ENCODE measurements at regions not wholly inside any gene's neighbourhood (a gene's known extent, or its start where the extent isn't known, plus 50 kb on each side); places are given as distances from the start of the nearest gene placed in this dataset.
"Not testable (repeated sequence)": the region's sequence is repeated elsewhere in the genome, so short reads cannot be mapped to it uniquely, and the experiment has no call there.

DNA sequence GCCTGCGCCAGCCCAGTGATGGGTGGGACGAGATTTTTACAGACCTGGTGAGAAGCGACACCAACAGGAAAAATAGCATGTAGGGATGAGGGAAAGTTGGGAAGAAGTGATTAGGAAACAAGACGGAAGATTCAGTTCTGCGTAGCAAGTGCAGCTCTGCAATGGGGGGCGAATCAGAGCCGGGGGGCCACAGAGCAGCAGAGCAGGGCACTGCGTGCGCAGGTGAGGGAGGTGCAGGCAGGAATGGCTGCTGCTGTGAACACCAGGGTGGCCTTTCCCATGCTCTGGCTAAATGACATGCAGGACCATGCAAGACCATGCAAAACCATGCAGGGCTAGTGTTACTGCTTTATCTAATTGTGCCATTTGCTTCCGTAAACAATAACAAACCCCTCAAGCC is 442.7 kb upstream of the FRG1 start:
- no peak for DNase-seq

DNA sequence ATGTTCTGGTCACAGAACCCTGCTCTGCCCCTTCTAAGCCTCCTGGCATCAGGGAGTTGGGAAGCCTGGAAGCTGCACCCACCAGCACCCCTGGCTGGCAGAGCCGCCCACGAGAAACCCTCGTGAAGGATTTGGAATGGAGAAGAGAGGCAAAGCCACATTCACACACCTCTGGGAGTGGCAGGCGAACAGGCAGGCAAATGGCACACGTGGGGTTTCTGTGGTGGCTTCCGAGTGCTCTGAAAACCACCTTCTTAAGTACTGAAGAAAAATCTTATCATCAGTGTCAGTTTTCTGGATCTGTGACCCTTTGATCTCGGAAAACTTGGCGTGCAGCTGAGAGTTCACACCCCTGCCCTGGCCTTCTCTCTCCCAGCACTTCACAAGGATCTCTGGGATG is 442.2 kb upstream of the FRG1 start:
- no peak for DNase-seq

DNA sequence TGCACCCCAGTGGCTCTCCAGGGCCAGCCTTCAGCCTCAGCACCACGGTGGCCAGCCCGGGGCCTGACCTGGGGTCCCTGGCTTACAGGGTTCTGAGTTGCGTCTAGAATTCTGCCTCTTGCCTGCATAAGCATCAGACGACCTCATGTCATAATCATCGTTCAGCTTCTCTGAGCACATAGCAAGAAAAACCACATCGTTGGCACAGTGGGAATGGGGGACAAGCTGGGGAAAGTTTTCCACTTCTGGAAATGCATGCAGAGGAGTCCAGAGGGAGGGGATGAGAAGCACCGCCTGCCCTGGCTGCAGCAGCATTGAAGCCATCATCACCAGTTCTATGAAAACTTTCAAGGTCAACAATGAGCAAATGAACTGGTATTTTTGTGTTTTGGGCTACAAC is 441.0 kb upstream of the FRG1 start:
- DNase-seq = no peak

DNA sequence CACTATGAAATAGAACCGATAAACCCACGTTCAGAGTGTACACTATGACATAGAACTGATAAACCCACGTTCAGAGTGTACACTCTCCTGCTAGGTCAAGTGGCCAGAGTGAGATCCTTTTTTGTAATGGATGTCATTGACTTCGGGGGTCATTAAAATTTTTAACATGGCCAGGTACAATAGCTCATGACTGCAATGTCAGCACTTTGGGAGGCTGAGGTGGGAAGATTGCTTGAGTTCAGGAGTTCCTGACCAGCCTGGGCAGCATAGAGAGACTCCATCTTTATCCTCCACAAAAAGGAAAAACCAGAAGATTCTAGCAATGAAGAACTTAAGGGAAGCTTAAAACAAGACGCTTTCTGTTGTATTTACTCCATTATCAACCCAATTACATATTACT is 439.7 kb upstream of the FRG1 start:
- DNase-seq = no peak

DNA sequence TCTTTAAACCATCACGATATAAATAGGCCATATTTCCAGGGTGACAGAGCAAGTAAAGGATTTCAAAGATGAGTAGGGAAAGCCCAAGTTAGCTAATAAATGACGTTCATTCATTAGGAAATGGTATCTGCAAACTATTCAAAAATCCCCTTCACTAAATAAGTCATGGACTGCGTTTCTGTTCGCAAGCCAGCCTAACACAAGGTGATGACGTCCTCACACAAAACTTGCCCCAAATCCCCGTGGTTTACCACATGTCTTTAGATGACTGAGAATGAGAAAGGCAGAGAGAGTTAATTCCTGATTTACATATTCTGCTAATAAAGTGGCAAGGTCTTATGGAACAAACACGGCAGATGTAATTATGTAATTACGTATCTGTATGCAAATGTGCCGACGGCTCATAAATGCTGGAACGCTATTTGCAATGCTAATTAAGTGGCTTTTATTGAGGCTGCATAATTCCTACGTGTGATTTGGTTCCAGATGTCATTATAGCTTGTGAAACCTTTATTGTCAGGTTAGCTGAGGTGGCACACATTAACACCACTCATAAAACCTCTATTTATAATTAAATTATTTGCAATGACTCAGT is 437.7 kb upstream of the FRG1 start:
- no peak for DNase-seq

DNA sequence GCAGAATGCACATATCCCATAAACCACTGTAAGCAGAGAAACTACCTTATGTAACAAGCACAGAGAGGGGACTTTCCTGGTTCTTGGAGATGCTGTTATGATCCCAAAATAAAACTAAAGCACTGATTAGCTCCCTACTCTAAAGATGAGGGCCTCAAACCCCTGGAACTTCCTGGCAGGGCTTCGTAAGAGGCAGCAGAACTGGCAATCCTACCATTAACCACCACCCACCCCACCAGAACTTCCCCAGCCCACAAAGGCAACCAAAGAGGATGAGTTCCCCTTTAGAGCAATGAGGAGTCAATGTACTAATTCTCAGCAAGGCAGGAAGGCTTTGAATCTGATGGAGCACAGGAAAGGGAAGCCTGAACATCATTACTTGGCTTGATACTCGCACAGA is 436.5 kb upstream of the FRG1 start:
- DNase-seq = no peak

DNA sequence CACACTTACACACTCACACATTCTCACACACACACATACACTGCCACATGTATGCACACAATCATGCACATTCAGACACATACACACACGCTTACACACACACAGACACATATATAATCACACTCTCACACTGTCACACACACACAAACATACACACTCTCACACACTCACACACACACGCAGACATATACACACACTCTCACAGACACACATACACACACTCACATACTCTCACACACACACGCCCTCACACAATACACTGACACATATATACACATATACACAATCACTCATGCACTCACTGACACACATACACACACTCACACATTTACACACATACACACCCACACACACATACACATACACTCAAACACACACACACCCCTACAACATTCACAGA is 435.3 kb upstream of the FRG1 start:
- DNase-seq = no peak

DNA sequence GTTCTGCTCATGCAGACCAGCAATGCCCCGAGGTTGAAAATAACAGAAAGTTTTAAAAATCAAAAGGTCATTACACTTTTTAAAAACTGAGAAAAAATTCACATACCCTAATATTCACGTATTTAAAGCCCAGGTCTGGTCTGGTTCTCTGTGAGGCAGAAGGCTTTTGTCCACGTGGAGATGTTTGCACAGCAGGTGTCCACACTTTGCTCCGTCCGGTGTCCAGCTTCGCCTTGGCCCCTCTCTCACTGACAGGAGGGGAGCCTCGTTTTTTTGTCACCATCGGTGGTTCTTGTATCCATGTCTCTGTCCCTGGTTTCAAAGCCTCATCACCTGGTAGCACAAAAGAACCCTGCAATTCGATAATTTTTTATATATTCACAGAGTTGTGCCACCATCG is 434.6 kb upstream of the FRG1 start:
- no peak for DNase-seq

DNA sequence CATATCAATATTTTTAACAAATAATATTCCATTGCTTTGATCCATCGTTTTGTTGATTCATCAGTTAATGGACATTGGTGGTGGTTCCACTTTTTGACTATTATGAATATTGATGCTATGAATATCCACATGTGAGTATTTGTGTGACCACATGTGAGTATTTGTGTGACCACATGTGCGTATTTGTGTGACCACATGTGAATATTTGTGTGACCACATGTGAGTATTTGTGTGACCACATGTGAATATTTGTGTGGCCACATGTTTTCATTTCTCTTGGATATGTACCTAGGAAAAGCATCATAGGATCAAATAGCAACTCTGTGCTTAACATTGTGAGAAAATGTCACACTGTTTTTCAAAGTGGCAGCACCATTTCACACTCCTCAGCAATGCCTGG is 433.6 kb upstream of the FRG1 start:
- DNase-seq = no peak

DNA sequence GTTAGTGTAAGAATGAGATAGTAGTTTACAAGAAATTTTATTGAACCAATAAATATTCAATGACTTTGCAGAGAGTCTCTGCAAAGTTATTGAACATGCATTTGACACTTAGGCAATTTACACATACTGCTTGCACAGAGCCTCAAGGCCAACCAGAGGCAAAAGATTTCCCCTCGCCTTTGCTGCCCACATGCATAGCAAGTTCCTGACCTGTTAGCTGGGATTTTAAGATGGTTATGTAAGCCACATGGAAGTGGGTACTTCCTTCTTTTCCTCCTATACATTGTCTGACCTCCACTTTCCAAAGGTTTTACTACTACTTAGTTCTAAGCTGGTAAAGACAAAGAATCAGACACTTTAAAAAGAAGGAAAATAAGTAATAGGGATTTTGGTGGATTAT is 430.1 kb upstream of the FRG1 start:
- no peak for DNase-seq

DNA sequence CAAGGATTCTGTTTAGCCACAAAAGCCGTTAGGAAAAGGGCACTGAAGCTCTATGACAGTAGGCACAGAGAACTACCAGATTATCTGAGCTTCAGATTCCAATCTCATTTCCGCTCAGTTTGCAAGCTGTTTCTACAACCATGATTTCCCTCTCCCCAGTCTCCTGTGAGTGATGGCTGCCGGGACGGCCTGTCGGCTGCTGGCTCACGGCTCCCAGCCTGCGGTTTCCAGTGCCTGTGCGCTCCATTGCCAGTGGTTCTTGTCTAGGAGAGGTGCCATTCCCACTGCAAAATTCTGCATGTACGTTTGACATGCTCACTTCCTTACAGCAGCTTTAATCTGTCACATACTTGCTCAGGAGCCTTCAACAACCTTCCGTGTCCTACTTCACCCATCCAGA is 429.1 kb upstream of the FRG1 start:
- DNase-seq = no peak

DNA sequence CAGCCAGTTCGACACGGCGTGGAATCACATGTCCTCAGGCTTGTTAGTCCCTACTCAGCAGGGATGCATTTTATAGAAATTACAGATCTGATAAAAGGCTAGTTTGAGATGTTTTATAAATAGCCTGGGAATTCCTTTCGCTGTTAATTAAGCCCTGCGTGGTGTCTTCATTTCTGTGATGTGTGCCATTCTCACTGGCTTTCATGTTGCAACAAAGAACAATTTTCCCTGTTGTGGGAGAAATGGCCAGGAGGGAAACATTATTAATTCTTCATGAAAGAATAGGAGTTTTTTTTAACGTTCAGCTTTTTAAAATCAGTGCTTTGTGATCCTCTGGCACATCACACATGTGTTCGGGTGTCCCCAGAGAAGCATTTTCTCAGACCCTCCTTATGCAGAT is 427.3 kb upstream of the FRG1 start:
- DNase-seq = no peak

DNA sequence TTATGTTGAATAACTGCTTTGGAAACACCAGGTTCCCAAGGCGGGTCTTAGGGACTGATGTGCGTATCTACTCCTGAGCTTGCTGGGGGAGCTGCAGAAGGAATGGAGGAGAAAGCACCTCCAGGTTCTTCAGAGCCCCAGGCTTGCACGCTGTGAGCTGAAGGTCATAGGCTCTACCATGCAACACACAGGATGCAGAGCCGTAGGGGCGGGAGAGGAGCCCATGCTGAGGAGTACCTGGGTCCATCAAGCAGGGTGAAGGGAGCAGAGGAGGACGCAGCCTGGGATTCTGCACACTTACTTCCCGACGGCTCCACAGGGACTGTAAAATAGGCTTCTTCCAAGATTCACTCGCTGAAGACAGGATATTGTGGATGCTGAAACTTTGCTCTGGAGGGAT is 426.5 kb upstream of the FRG1 start:
- no peak for DNase-seq

DNA sequence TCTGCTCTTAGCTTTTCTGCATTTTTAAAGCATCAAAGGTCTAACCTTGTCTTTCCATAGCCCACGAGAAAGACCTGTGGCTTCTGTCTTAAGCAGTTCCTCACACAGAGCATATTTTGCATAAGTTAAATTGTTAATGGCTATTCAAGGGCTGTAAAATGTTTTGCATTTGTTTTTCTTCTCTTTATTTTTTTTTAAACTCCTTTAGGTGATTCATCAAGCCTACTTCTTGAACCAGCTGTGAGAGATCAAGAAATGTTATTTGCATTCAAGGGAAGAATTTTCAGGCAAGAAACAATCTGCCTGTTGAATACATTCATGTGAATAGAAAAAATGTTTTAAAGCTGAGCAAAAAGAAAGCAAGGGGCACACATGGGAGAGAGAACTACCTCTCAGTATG is 423.8 kb upstream of the FRG1 start:
- DNase-seq = no peak

DNA sequence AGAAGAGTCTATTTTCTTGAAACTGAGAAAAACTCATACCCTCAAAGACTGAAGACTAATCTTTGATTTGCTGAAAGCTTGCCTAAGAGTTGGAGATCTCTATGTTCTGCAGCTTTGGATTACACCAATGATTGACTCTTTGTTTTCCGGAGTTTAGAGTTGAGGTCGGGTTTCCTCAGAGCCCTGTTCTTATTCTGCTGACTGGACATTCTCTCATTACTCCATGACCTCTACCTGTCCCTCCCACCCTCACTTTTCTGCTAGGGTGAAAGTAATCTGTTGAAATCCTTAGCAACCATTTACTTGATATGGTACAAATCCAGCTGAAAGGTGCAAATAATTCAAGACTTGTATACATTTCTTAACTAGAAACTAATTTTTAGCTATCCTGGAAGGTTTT is 421.5 kb upstream of the FRG1 start:
- no peak for DNase-seq

DNA sequence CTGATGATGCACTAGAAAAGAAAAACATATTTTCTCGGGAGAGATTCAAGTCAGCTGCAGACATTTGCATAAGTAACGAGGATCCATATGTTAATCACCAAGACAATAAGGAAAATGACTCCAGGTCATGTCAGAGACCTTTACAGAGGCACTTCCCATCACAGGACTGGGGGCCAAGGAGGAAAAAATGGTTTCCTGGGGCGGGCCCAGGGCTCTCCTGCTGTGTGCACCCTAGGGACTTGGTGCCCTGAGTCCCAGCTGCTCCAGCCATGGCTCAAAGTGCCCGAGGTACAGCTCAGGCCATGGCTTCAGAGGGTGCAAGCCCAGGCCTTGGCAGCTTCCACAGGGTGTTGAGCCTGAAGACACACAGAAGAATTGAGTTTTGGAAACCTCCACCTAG is 415.4 kb upstream of the FRG1 start:
- no peak for DNase-seq

DNA sequence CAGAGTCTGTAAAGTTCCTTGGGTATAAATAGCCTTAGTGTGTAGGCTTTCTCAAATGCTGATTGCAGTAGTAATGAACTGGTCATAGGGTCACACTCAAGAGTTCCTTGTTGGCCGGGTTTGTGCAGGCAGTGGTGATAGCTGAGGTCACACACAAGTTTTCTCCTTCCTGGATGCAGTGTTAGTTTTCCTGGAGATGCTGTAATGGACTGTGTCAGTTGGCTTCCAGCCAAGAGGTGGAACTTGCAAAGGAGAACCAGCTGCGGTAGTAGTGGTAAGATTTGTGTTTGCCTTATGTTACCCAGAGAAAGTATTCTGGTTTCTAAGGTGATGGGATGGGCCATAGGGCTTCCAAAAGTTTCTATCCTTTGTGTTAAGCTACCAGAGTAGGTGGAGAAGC is 409.8 kb upstream of the FRG1 start:
- DNase-seq = no peak

DNA sequence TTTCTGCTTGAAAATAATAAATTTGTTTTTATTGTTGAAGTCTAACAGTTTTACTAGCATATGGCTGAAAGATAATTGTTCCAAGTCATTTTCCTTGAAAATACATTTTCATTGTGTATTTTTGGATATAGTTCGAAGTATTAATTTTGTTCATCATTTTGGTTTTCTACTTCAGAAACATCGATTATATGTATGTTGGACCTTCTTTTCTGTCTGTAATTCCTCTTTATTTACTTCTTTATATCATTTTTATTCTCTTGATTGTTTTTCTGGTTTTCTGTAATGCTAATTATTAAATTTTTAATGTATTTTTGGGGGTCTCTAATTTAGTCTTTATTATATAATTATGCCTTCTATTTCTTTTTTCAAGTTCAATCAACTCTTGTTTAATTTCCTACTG is 407.1 kb upstream of the FRG1 start:
- no peak for DNase-seq

DNA sequence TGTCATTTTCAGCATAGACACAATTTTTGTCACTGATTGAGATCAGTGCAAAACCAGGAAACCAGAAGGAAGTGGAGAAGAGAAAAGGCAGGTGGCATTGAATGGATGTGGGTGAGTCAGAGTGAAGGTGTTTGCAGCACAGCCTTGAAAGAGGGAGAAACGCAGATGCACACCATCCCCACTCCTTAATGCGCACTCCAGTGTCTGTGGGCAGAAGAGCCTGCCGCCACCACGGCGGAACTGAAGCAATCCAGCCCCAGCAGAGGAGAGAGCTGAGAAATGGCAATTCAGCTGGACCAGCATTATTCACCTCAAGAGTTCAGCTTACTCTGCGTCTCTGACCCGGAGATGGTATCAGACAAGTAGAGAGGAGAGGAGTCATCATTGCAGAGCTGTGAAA is 393.1 kb upstream of the FRG1 start:
- no peak for DNase-seq

DNA sequence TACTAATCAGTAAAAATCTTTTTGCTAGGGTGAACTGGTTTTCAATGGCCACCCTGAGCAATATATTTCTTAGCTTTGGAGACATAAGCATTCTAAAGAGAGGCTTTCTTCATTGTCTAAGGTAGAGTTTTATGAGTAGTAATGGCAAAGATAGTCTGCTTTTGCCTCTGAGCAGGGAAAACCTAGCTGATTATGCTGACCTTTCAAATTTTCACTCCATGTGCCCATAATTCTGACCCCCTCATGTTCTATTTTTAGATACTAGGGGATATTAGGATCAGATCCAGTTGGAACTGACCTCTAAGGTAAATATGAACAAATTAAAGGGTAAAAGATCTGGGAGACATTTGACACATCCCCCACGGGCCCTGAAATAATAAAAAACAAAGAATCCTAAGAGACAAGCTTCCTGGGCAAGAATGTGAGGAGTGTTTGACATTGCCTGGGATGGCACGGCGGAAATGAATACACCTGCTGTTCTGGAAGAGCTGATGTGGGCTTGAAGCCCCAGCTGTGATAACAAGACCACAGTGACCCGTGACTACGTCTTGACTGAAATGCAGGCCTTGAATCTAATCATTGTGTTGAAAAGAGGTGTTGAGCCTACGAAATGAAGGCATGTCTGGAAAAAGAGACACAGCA is 392.1 kb upstream of the FRG1 start:
- DNase-seq = no peak

DNA sequence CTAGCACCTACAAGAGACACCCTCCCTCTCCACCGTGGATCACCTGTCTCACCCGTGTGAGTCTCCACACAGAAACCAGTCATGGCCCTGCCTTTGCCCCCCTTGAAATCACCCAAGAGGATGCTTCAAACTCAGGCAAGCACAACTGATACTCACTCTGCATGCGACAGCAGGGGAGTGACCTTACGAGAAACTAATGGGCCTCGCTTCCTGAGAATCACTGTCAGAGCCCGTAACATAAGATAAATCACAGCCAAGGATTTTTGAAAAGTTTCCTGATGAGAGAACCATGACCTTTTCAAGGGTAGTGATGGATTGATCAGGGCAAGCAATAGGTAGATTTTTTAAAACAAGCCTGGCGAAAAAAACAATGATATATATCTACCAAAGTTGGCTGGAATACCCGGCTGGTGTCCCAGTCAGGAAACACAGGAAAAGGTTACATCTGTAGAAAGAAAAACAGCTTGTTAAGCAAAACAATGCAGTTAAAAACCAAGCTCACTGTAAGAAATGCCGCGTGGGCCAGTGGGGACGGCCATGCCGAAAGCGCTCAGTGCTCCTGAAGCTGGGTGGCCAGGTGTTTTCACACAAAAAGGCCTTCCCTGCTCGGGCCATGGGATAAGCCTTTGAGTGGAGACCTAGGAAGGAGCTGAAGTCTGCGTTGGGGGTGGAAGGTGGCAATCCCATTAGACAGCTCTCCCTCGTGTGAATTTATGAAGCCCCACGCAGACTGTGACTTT is 388.6 kb upstream of the FRG1 start:
- DNase-seq = not testable (repeated sequence)

DNA sequence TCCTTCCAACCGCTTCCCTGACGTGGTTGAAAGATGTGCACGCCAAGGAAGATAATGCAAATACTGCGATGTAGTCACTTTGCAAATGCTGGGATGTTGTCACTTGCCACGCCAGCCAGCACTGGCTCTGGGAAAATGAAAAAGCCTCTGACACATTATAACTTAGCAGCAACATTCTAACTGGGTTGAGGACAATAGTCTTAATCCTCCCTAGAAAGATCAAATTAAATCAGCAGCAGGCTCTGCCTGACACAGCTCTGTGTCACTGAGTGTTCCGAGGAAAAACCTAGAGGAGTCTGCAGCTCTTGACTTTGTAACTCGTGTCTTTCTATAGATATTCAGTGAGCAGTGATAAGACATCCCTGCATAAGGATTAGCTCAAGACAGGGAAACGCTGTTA is 380.1 kb upstream of the FRG1 start:
- DNase-seq = not testable (repeated sequence)

DNA sequence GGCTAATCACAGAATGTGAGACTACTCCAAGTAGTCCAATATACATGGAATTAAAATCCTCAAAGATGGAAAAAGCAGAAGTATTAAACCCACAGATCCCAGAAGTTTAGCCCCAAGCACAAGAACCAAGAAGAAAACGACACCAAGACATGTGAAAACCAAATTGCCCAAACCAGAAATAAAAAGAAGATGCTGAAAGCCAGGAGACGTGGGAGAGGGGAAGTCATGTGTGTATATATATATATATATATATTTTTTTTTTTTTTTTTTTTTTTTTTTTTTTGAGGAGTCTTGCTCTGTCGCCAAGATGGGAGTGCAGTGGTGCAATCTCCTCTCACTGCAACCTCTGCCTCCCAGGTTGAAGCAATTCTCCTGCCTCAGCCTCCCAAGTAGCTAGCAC is 376.9 kb upstream of the FRG1 start:
- DNase-seq = not testable (repeated sequence)

DNA sequence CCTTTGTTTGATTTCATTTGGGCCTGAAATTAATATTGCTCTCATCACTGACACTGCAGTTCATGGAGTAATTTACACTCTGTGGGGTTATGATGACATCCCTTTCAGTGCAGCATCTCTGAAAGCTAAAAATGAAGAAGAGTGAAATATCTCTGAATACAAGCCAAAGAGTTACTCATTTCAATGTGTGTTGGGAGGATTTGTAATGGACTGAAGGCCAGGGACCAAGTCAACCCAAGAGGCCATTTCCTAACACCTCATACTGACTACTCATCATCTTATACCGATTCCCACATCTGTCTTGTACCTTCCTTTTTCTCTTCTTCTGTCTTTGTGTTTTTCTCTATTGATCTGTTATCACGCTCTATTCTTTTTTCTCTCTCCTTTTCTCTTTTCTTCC is 374.4 kb upstream of the FRG1 start:
- DNase-seq = not testable (repeated sequence)

DNA sequence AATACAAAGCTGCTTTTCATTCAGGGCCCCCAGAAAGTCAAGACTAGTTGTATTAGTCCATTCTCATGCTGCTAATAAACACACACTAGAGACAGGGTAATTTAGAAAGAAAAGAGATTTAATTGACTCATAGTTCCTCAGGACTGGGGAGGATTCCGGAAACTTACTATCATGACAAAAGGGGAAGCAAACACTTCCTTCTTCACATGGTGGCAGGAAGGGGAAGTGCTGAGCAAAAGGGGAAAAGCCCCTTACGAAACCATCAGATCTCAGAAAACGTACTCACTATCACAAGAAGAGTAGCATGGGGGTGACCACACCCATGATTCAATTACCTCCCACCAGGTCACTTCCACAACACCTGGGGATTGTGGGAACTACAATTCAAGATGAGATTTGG is 373.8 kb upstream of the FRG1 start:
- not testable (repeated sequence) for DNase-seq

Data from NCI-H1092 treated with DMSO at 0.1 percent for 48 hours (cell line).